Sigmoid colon (tissue), 6 donors: ENCODE measurements at regions not wholly inside any gene's neighbourhood (a gene's known extent, or its start where the extent isn't known, plus 50 kb on each side); places are given as distances from the start of the nearest gene placed in this dataset.
"Not testable (repeated sequence)": the region's sequence is repeated elsewhere in the genome, so short reads cannot be mapped to it uniquely, and the experiment has no call there.

Experiments used
- DNase-seq: peaks from one replicate; pipeline ENCODE4 v3.0.0-alpha.2; 2019
- H3K27ac ChIP-seq, 4 donors: fragments of 200-600 bp; sonication (generic); one replicate each; pipeline ENCODE4 v1.5.1; 2016 to 2019; ENCODE audit warnings: mild to moderate bottlenecking in 1 of 4
- H3K27me3 ChIP-seq, 3 donors: fragments of 200-600 bp; sonication (generic); one replicate each; pipeline ENCODE4 v1.5.1; 2019; ENCODE audit warnings: mild to moderate bottlenecking in 1 of 3
- H3K36me3 ChIP-seq, 4 donors: fragments of 200-600 bp; sonication (generic); one replicate each; pipeline ENCODE4 v1.5.1; 2016 to 2019
- H3K4me1 ChIP-seq, 4 donors: fragments of 200-600 bp; sonication (generic); one replicate each; pipeline ENCODE4 v1.5.1; 2017 to 2019
- H3K4me3 ChIP-seq, 4 donors: fragments of 200-600 bp; sonication (generic); one replicate each; pipeline ENCODE4 v1.5.1; 2017 to 2019; ENCODE audit warnings: mild to moderate bottlenecking in 2 of 4, moderate library complexity in 1 of 4
- H3K9me3 ChIP-seq, 4 donors: fragments of 200-600 bp in 3 of 4; sonication (generic) in 3 of 4; one replicate each; pipeline versions ENCODE4 v1.5.1 to v1.6.1; 2013 to 2019
- POLR2AphosphoS5 ChIP-seq, 4 donors: sonication (generic); formaldehyde crosslinking; IDR thresholded peaks; one replicate each; pipeline ENCODE4 v1.6.1; 2017; ENCODE audit warnings: antibody characterized with exemption in 4 of 4
- WGBS, 2 donors: extraction: QIAGEN DNeasy Blood & Tissue Kit; methylation state at CpG; one replicate each; pipeline ENCODE4 v1.1.7; 2013; 5-methylcytosine and 5-hydroxymethylcytosine counted together
- intact Hi-C: fragments of 100-400 bp; cut with DNase I; formaldehyde crosslinking; loops from one replicate; pipeline ENCODE4 v1.15.1; 2023
- donor health status: healthy with polysubstance abuse.
- donor health status: healthy.

DNA sequence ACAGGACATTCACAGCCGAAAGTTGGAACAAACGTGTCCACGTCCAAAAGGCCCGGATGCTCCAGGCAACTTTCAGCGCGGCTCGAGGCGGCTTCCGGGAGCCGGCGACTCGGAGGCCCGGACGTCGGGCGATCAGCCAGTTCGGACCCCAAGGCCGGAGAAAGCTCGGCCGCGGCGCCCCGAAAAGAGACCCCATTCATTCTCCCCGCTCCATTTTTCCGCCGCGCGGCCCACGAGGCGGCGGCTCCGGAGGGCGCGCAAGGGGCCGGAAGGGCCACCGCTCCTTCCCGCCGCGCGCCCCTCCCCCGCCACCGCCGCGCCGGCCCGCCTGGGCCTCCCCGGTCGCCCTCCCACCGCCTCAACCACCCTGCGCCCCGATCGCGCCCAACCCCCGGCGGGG, 4022.7 kb upstream of the TPTE start:
- H3K27me3 ChIP-seq, intact Hi-C loops, H3K9me3 ChIP-seq, H3K36me3 ChIP-seq, H3K4me1 ChIP-seq: not testable (repeated sequence)
- peak; percentile 30 for DNase-seq
- WGBS, 2 donors, result 0 to 1% methylated on average over 33 to 35 of the region's 55 CpGs
- Histone ChIP-seq H3K27ac (peak overlapping the region in 2 of 4 donors; percentile 46 to 88), H3K4me3 (peak overlapping the region in 2 of 4 donors; percentile 49 to 62)

DNA sequence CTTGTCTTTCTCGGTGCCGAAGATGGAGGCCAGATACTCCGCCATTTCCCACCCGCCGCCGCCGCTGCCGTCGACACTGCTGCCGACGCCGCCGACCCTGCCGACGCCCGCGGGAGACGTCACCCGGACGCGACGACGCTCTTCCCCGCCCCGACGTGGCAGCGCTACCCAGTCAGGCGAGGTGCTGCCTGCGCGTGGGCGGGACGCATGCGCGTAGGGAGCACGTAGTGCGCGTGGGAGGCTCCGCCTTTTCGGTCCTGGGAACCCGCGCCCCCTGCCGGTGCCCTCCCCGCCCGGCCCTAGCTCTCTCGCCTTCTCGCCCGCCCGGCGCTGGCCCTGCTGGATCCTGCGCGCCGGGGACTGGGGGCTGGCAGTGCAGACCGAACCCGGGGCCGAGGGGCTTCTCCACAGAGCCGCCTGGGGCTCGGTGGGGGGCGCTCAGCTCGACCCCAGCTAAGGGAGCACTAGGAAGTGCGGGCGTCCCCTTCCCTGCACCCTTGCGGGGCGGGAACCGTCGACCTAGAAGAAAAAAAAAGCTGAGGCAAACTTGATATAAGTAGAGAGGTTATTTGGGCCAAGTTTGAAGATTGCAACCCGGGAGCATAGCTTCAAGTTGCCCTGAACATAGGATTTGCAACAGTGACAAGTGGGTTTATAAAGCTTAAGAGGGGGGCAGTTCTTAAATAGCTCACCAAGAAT, 4022.1 kb upstream of the TPTE start:
- H3K4me1 ChIP-seq, H3K36me3 ChIP-seq, H3K27me3 ChIP-seq, H3K9me3 ChIP-seq, intact Hi-C loops: not testable (repeated sequence)
- peak in 2 of 4 donors; percentile 47 to 89 for TF ChIP-seq POLR2AphosphoS5 (IDR thresholded peaks at IDR 0.05)
- Histone ChIP-seq H3K4me3 (peak overlapping the region in 1 of 4 donors; percentile 62), H3K27ac (peak overlapping the region in 1 of 4 donors; percentile 88)
- DNase-seq, result peak; percentile 75
- 1% methylated on average over 26 to 27 of the region's 66 CpGs for WGBS, 2 donors

DNA sequence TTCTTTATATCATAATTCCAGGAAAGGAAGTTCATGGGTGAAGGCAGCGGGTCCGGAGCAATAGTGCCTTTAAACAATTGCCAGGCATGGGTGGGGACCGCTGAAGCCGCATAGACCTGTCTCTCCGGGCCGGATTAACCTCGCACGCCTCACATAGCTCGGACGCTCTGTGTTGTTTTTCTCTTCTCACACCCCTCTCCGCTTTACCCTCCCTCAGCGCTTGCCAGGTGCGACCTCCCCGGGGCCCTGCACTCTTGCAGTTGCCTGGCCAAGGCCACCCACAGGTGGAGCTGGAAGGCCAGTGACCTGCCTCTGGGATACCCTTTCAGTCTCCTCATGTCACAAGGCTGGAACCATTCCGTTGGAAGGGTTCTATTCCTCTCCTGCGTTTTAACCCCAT, 4021.5 kb upstream of the TPTE start:
- DNase-seq, H3K9me3 ChIP-seq, intact Hi-C loops, H3K27me3 ChIP-seq, H3K4me1 ChIP-seq, H3K36me3 ChIP-seq, H3K27ac ChIP-seq, H3K4me3 ChIP-seq: not testable (repeated sequence)
- WGBS, 2 donors, result no CpG with 5 or more reads among the region's 16 CpGs

DNA sequence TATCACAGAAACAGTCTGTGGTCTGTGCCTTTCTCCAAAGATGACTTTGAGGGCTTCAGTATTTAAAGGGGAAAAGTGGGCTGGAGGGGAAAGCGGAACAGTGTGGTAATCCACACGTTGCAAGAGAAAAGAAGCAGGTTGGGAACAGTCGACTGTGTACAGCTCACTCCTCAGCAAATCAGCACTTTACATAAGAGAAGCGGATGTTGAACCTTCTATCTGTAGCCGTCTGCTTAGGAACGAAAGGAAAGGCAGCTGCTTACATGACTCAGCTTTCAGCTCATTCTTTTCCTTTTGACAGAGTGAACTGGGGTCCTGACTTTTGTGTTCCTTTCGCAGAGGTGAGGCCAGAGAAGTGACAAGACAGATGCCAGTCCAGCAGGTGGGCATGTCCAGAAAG, 4020.7 kb upstream of the TPTE start:
- H3K9me3 ChIP-seq, H3K27me3 ChIP-seq, H3K36me3 ChIP-seq, H3K4me3 ChIP-seq, H3K27ac ChIP-seq, H3K4me1 ChIP-seq, DNase-seq, intact Hi-C loops: not testable (repeated sequence)
- no CpG with 5 or more reads among the region's 7 CpGs for WGBS, 2 donors

DNA sequence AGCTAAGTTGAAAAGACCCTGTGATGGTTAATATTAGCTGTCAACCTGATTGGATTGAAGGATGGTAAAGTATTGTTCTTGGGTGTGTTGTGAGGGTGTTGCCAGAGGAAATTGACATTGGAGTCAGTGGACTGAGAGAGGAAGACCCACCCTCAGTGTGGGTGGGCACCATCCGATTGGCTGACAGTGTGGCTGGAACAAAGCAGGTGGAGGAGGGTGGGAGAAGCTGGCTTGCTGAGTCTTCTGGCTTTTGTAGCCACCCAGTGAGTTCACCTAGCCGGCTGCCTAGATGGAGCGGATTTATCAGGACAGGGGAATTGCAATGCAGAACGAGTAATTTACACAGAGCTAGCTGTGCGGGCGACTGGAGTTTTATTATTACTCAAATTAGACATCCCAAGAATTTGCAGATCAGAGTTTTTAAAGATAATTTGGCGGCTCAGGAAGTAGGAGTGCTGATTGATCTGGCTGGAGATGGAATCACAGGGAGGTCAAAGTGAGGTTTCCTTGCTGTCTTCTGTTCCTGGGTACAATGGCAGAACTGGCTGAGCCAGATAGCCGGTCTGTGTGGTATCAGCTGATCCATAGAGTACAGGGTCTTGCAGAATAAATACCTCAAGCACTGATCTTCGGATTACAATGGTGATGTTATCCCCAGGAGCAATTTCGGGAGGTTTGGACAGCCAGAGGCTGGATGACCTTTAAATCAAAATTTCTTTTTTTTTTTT, 4015.1 kb upstream of the TPTE start:
- H3K27ac ChIP-seq, intact Hi-C loops, H3K36me3 ChIP-seq, DNase-seq, H3K4me1 ChIP-seq, H3K27me3 ChIP-seq, H3K4me3 ChIP-seq, H3K9me3 ChIP-seq: not testable (repeated sequence)
- 90 to 93% methylated on average over 5 to 6 of the region's 10 CpGs for WGBS, 2 donors

DNA sequence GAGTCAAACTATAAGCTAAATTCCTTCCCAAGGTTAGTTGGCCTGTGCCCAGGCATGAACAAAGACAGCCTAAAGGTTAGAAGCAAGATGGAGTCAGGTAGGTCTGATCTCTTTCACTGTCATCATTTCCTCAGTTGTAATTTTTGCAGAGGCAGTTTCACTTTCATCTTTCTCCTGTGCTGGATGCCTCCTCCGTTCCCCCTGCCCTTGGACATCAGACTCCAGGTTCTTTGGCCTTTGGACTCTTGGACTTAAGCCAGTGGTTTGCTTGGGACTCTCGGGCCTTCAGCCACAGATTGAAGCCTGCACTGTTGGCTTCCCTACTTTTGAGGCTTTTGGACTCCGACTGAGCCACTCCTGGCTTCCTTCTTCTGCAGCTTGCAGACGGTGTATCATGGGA, 4013.8 kb upstream of the TPTE start:
- H3K4me3 ChIP-seq, intact Hi-C loops, H3K36me3 ChIP-seq, H3K4me1 ChIP-seq, H3K27ac ChIP-seq, H3K9me3 ChIP-seq, H3K27me3 ChIP-seq, DNase-seq: not testable (repeated sequence)
- WGBS, 2 donors, result no CpG with 5 or more reads among the region's 4 CpGs

DNA sequence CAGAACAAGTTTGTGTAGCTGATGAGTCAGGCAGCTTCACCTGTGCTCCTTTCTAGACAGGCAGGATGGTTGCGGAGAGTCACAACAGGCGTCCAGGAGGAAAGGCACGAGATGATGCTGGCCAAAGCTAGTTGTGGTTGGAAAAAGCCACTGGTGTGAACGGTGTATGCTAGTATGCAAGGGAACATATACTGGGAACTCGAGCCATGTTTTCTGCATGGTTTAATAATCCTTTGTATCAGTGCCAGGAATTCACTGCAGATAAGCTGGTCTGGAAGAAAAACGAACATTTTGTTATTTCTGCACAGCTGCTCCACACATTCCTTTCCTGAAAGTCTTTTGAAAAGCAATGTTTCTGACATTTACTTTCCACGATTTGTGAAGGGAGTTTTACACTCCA, 3999.6 kb upstream of the TPTE start:
- H3K9me3 ChIP-seq, H3K4me1 ChIP-seq, H3K36me3 ChIP-seq, H3K4me3 ChIP-seq, DNase-seq, intact Hi-C loops, H3K27ac ChIP-seq, H3K27me3 ChIP-seq: not testable (repeated sequence)
- no CpG with 5 or more reads among the region's 7 CpGs for WGBS, 2 donors

DNA sequence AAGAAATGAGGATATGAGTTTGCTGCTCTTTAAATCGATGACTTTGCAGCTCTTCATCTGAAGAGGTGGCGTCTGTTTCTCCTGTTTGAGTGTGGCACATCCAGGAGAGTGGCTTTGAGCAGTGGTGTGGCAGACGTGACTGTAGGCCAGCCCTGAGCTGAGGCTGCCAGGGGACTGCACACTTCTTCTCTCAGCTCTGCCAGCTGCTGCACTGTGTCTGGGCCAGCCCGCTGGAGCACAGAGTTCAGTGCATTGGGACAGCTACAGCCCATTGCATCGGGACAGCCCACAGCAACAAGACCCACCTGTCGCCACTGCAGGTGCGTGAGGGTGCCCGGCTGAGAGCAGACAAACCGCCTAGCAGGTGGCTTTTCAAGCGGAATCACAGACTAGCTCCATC, 3995.2 kb upstream of the TPTE start:
- intact Hi-C loops, H3K27ac ChIP-seq, H3K36me3 ChIP-seq, H3K27me3 ChIP-seq, H3K9me3 ChIP-seq, H3K4me1 ChIP-seq, H3K4me3 ChIP-seq, DNase-seq: not testable (repeated sequence)
- no CpG with 5 or more reads among the region's 10 CpGs for WGBS, 2 donors

DNA sequence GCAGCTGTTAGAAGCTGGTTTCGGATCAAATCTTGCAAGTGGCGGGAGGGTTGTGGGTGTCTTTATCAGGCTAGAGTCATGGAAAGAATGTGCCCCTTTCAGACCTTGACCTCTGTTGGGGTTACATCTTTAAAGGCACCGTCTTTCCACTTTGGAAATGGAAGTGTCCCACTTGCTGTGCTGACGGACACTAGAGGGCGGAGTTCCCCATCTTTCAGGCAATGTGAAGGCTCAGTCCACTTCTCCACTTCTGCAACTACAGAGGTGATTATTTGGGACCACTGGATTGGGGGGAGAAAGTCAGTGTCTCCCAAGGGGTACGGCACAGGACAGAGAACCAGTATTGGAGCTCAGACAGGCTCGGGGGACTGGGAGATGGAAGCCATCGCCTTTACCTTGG, 3990.7 kb upstream of the TPTE start:
- H3K27ac ChIP-seq, DNase-seq, H3K27me3 ChIP-seq, H3K36me3 ChIP-seq, H3K4me3 ChIP-seq, H3K4me1 ChIP-seq, H3K9me3 ChIP-seq, intact Hi-C loops: not testable (repeated sequence)
- WGBS, 2 donors, result 0% methylated on average over 3 of the region's 8 CpGs; no CpG with 5 or more reads in 1 of the 2 donors

DNA sequence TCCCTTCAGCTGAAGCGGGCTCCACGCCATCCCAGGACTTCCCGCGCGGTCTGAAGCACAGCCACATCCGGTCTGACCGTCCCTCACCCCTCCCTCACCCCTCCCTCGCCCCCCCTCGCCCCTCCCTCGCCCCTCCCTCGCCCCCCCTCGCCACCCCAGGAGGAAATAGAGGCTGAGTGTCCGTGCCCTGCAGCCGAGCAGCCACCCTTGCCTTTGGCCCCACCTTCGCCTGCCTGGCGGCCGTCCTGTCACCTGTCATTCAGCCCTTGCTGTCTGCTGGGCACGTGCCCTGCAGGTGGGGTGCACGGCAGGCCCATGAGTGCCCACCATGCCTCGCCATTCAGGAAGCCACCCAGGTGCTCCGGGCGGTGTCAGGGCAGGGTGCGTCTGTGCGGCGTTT, 3988.1 kb upstream of the TPTE start:
- WGBS, 2 donors, result 26% methylated on average over 3 of the region's 25 CpGs; no CpG with 5 or more reads in 1 of the 2 donors
- intact Hi-C loops, H3K4me1 ChIP-seq, H3K27me3 ChIP-seq, H3K9me3 ChIP-seq, H3K27ac ChIP-seq, H3K4me3 ChIP-seq, H3K36me3 ChIP-seq, DNase-seq: not testable (repeated sequence)

DNA sequence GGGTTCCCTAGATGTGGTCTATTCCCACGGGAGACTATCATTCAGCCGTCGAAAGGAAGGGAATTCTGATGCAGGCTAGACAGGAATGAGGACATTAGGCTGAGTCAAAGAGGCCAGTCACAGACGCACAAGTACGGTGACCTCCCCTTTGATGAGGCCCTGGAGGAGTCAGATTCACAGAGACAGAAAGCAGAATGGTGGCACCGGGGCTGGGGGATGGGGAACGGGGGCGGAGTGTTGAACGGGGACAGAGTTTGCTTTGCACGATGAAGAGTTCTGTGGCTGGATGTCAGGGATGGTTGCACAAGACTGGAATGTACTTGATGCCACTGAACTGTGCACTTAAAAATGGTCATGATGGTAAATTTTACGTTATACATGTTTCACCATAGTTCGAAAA, 3983.1 kb upstream of the TPTE start:
- H3K9me3 ChIP-seq, intact Hi-C loops, H3K27ac ChIP-seq, H3K27me3 ChIP-seq, H3K4me3 ChIP-seq, H3K4me1 ChIP-seq, DNase-seq, H3K36me3 ChIP-seq: not testable (repeated sequence)
- WGBS, 2 donors, result no CpG with 5 or more reads among the region's 12 CpGs

DNA sequence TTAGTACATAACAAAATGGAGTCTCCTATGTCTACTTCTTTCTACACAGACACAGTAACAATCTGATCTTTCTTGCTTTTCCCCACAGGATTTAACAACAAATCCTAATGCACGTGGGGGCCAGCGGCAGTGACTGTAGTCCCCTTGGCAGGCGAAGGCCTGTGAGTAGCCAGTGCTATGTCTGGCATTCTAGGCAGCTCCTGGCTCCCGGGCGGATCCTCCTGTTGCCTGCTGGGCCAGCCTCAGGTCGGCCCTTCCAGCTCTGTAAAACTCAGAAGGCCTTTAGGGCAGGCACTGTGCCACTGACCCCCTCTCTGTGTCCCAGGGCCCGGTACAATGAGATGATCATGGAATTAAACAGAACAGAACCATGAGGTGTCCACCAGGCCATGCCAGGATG, 3981.7 kb upstream of the TPTE start:
- H3K9me3 ChIP-seq, H3K36me3 ChIP-seq, H3K27me3 ChIP-seq, intact Hi-C loops, H3K4me1 ChIP-seq, H3K27ac ChIP-seq, DNase-seq, H3K4me3 ChIP-seq: not testable (repeated sequence)
- no CpG with 5 or more reads among the region's 7 CpGs for WGBS, 2 donors

DNA sequence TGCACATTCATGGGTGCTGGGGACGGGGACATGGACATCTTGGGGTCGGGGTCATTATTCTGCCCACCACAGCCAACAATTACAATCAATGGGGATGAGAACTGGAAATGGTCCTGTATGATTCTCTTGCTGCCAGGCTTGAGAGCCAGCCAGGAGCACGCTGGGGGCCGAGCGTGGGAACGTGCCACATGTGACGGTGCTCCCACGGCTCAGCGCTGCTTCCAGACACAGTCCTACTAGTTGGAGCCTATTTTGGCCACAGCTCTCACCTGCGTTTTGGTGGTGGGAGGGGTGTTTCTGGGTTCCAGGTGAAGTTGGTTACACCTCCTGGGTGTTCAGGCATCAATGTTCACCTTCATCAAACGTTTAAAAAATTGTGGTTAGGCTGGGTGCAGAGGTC, 3980.3 kb upstream of the TPTE start:
- H3K27me3 ChIP-seq, intact Hi-C loops, H3K4me3 ChIP-seq, H3K4me1 ChIP-seq, H3K9me3 ChIP-seq, DNase-seq, H3K36me3 ChIP-seq, H3K27ac ChIP-seq: not testable (repeated sequence)
- WGBS, 2 donors, result no CpG with 5 or more reads among the region's 11 CpGs
